ENCODE measurements at regions not wholly inside any gene's neighbourhood (a gene's known extent, or its start where the extent isn't known, plus 50 kb on each side); places are given as distances from the start of the nearest gene placed in this dataset.
"Not testable (repeated sequence)": the region's sequence is repeated elsewhere in the genome, so short reads cannot be mapped to it uniquely, and the experiment has no call there.

GRCh38 chr7:51827631-51828030, 511.0 kb upstream of the COBL start:
- no peak overlapping the region for H3K27ac Mint-ChIP-seq
- no peaks in the 10 kb centered on the region for H3K4me1 Mint-ChIP-seq
- no peaks in the 10 kb centered on the region for H3K36me3 Mint-ChIP-seq (ENCODE audit: low read depth)
- DNase-seq, result no peak
- no peak for ATAC-seq
- H3K4me3 Mint-ChIP-seq, result no peak overlapping the region
- H3K9me3 Mint-ChIP-seq, result peaks cover 23% of the 10 kb centered on the region
- no peaks in the 10 kb centered on the region for H3K27me3 Mint-ChIP-seq

DNA sequence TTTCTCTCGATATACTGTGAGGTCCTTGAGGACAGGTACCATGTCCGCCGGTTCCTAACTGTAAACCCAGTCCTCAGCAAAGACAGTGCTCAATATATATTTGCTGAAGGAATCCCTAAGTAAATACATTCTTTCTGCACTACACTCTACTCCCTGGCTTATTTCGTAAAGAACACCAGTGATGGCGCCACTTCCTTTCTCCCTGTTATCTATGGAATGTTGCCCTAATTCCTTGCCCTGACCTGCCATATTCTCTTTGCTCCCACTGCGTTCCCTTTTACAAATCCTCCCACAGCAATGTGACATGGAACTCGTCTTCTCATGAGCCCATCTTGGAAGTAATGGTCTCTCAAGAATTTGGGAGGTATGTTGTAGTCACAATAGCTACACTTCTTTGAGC, 507.4 kb upstream of the COBL start:
- Mint-ChIP-seq H3K9me3 (peaks cover 14% of the 10 kb centered on the region), H3K27ac (no peak overlapping the region), H3K36me3 (ENCODE audit: low read depth) (no peaks in the 10 kb centered on the region), H3K4me1 (no peaks in the 10 kb centered on the region), H3K27me3 (no peaks in the 10 kb centered on the region), H3K4me3 (no peak overlapping the region)
- no peak for ATAC-seq
- DNase-seq, result no peak

DNA sequence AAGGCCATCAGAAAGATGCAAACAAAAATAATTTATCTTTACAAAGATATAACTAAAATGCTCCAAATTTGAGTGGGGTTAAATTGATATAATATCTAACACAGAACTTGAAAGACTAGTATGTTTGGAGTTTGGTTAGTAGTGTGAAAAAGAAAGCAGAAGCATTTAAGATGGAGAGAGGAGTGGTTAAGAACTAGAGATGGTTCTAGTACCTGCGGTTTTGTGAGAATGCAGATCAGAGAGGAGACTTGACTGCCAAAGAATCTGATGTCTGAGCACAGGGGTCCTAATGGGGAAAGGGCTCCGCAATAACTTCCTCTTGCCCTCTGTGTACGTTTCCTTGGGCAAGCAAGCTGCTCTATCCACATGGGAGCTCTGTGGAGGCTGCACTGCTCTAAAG, 506.8 kb upstream of the COBL start:
- Mint-ChIP-seq H3K4me3 (no peak overlapping the region), H3K9me3 (peaks cover 9% of the 10 kb centered on the region), H3K36me3 (ENCODE audit: low read depth) (no peaks in the 10 kb centered on the region), H3K27me3 (no peaks in the 10 kb centered on the region), H3K4me1 (no peaks in the 10 kb centered on the region), H3K27ac (no peak overlapping the region)
- ATAC-seq, result no peak
- DNase-seq, result no peak

- Mint-ChIP-seq H3K36me3 (ENCODE audit: low read depth) (no peaks in the 10 kb centered on the region), H3K4me1 (no peaks in the 10 kb centered on the region), H3K4me3 (no peak overlapping the region), H3K9me3 (peaks cover 5% of the 10 kb centered on the region), H3K27me3 (no peaks in the 10 kb centered on the region), H3K27ac (no peak overlapping the region)
- ATAC-seq (no peak), DNase-seq (no peak)
These were observed 501.2 kb upstream of the COBL start for GRCh38 chr7:51817694-51818225.

GRCh38 chr7:51805783-51806431, 489.3 kb upstream of the COBL start:
- ATAC-seq; H3K4me3 Mint-ChIP-seq; H3K36me3 Mint-ChIP-seq (ENCODE audit: low read depth); DNase-seq; H3K27me3 Mint-ChIP-seq; H3K4me1 Mint-ChIP-seq; H3K27ac Mint-ChIP-seq: not testable (repeated sequence)
- peaks cover 21% of the 10 kb centered on the region for H3K9me3 Mint-ChIP-seq

- Mint-ChIP-seq H3K27ac (no peak overlapping the region), H3K4me1 (no peaks in the 10 kb centered on the region), H3K27me3 (no peaks in the 10 kb centered on the region), H3K4me3 (no peak overlapping the region), H3K9me3 (peaks cover 14% of the 10 kb centered on the region), H3K36me3 (ENCODE audit: low read depth) (no peaks in the 10 kb centered on the region)
- ATAC-seq (no peak), DNase-seq (no peak)
These were observed 486.1 kb upstream of the COBL start for GRCh38 chr7:51802718-51803117.

DNA sequence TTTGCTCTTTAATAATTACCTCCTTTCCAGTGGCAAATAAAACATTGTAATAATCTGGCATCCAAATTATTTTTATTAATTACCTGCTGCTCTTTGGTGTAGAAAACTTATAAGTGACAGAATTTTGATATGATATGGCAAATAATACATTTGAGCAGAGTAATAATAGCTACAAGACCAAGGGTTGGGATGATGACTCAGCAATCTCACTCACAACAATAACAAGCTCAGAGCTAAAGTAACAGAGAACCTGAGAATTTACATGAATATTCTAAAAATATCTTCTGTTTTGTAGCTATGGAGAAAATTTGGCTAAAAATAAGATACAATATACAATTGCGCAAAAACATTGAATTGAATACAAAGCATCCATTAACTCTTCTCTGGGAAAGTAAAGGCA, 480.8 kb upstream of the COBL start:
- peaks cover 3% of the 10 kb centered on the region for H3K9me3 Mint-ChIP-seq
- H3K4me1 Mint-ChIP-seq, result no peaks in the 10 kb centered on the region
- no peaks in the 10 kb centered on the region for H3K27me3 Mint-ChIP-seq
- ATAC-seq, result no peak
- H3K36me3 Mint-ChIP-seq (ENCODE audit: low read depth), result no peaks in the 10 kb centered on the region
- H3K27ac Mint-ChIP-seq, result no peak overlapping the region
- no peak overlapping the region for H3K4me3 Mint-ChIP-seq
- no peak for DNase-seq

DNA sequence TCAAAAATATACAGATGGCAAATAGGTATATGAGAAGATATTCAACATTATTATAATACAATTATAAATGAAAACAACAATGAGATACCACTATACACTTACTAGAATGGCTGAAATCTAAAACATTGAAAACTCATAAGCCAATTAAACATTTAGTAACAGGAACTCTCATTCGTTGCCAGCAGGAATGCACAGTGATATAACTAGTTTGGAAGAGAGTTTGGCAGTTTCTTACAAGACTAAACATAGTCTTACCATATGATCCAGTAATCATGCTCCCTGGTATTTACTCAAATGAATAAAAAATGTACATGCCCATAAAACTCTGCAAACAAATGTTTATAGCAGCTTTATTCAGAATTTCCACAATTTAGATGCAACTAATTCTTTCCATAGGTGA, 476.2 kb upstream of the COBL start:
- ATAC-seq (no peak), DNase-seq (no peak)
- no peaks in the 10 kb centered on the region for H3K27me3 Mint-ChIP-seq
- H3K36me3 Mint-ChIP-seq (ENCODE audit: low read depth), result no peaks in the 10 kb centered on the region
- H3K4me3 Mint-ChIP-seq, result no peak overlapping the region
- H3K9me3 Mint-ChIP-seq, result peaks cover 3% of the 10 kb centered on the region
- no peaks in the 10 kb centered on the region for H3K4me1 Mint-ChIP-seq
- H3K27ac Mint-ChIP-seq, result no peak overlapping the region

DNA sequence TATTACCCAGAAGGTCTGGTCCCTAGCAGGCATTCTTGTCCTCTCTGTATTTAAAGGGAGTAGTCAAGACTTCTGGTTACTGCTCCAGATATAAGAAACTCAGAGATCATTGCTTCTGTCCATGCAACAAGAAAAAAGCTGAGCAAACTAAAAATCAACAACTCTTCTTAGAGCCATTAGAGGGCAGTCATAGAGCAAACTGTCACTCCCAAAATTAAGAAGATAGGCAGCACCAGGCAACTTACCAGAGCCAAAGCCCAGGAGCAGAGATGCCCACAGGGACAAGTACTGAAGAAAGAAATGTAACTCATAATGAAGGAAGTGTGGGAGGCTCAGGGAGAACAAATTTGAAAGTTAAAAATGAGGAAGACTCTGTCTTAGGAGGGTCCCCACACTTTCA, 472.9 kb upstream of the COBL start:
- Mint-ChIP-seq H3K27me3 (no peaks in the 10 kb centered on the region), H3K27ac (no peak overlapping the region), H3K4me1 (no peaks in the 10 kb centered on the region), H3K36me3 (ENCODE audit: low read depth) (no peaks in the 10 kb centered on the region), H3K9me3 (peaks cover 3% of the 10 kb centered on the region), H3K4me3 (no peak overlapping the region)
- ATAC-seq (no peak), DNase-seq (no peak)

DNA sequence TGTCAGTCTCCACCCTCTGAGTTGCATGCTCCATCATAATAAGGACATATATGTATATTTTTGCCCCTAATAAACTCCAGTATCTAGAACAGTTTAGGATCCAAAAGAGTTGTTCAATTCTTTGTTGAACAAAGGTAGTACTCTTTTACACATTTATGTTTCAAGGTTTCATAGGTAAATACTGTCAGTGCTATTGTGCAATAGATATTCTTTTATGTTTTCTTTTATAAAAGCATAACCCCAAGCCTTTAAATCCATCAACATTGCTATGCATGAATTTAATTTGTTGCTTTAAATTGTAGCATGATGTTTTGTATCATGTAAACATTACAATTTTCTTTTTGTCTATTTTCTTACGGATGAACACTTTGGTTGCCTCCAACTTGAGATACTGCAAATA, 469.7 kb upstream of the COBL start:
- Mint-ChIP-seq H3K36me3 (ENCODE audit: low read depth) (no peaks in the 10 kb centered on the region), H3K27ac (no peak overlapping the region), H3K27me3 (no peaks in the 10 kb centered on the region), H3K9me3 (peaks cover 3% of the 10 kb centered on the region), H3K4me3 (no peak overlapping the region), H3K4me1 (no peaks in the 10 kb centered on the region)
- no peak for ATAC-seq
- no peak for DNase-seq

DNA sequence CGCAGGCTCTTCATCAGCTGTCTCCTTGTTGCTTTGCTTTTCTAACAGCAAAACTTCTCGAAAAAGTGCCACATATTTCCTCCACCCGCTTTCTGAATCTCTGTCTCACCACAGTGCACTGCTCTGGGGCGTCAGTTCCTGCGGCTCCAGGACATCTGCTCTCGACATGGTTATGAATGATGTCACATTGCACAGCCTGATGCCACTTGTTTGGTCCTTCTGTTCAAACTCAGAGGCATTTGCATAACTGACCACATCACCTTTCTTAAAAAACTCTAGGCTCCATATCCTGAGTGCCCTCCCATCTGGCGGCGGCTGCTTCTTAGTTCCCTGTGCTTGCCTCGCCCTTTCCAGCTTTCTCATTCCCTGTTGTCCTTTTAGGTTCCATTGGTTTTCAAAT, 469.3 kb upstream of the COBL start:
- peaks cover 3% of the 10 kb centered on the region for H3K9me3 Mint-ChIP-seq
- no peaks in the 10 kb centered on the region for H3K4me1 Mint-ChIP-seq
- ATAC-seq (no peak), DNase-seq (no peak)
- no peak overlapping the region for H3K4me3 Mint-ChIP-seq
- H3K36me3 Mint-ChIP-seq (ENCODE audit: low read depth), result no peaks in the 10 kb centered on the region
- H3K27ac Mint-ChIP-seq, result no peak overlapping the region
- no peaks in the 10 kb centered on the region for H3K27me3 Mint-ChIP-seq

DNA sequence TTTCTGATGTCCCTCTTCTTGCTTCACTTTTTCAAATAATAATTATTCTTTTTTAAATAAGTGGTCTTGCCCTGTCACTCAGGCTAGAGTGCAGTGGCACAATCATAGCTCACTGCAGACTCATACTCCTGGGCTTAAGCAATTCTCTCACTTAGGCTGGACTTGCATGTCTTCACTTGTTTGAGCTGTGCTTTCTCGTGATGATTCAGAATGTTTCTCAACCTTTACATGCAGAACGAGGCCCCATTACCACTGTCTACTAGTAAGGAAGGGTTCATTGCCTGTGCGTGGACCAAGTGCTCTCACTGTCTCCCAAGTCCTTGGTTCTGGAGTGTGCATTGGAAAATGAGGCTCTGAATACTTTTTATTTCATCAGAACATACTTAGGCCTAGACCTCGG, 468.6 kb upstream of the COBL start:
- peaks cover 3% of the 10 kb centered on the region for H3K9me3 Mint-ChIP-seq
- H3K27ac Mint-ChIP-seq, result no peak overlapping the region
- no peak for DNase-seq
- no peaks in the 10 kb centered on the region for H3K36me3 Mint-ChIP-seq (ENCODE audit: low read depth)
- H3K27me3 Mint-ChIP-seq, result no peaks in the 10 kb centered on the region
- H3K4me1 Mint-ChIP-seq, result no peaks in the 10 kb centered on the region
- no peak overlapping the region for H3K4me3 Mint-ChIP-seq
- ATAC-seq, result no peak

- Mint-ChIP-seq H3K4me1 (no peaks in the 10 kb centered on the region), H3K4me3 (no peak overlapping the region), H3K27me3 (no peaks in the 10 kb centered on the region), H3K9me3 (peaks cover 3% of the 10 kb centered on the region), H3K36me3 (ENCODE audit: low read depth) (no peaks in the 10 kb centered on the region), H3K27ac (no peak overlapping the region)
- ATAC-seq (no peak), DNase-seq (no peak)
These were observed 466.6 kb upstream of the COBL start for GRCh38 chr7:51783241-51783640.

- Mint-ChIP-seq H3K27ac (no peak overlapping the region), H3K9me3 (no peaks in the 10 kb centered on the region), H3K36me3 (ENCODE audit: low read depth) (no peaks in the 10 kb centered on the region), H3K27me3 (no peaks in the 10 kb centered on the region), H3K4me1 (no peaks in the 10 kb centered on the region), H3K4me3 (no peak overlapping the region)
- no peak for ATAC-seq
- no peak for DNase-seq
These were observed 461.5 kb upstream of the COBL start for GRCh38 chr7:51778121-51778520.

GRCh38 chr7:51774178-51774577, 457.6 kb upstream of the COBL start:
- ATAC-seq, result no peak
- H3K27me3 Mint-ChIP-seq, result no peaks in the 10 kb centered on the region
- H3K27ac Mint-ChIP-seq, result no peak overlapping the region
- H3K4me1 Mint-ChIP-seq, result no peaks in the 10 kb centered on the region
- no peak overlapping the region for H3K4me3 Mint-ChIP-seq
- DNase-seq, result no peak
- H3K36me3 Mint-ChIP-seq (ENCODE audit: low read depth), result no peaks in the 10 kb centered on the region
- no peaks in the 10 kb centered on the region for H3K9me3 Mint-ChIP-seq

GRCh38 chr7:51772190-51772589, 455.6 kb upstream of the COBL start:
- H3K4me3 Mint-ChIP-seq, result no peak overlapping the region
- H3K27ac Mint-ChIP-seq, result no peak overlapping the region
- no peaks in the 10 kb centered on the region for H3K36me3 Mint-ChIP-seq (ENCODE audit: low read depth)
- no peaks in the 10 kb centered on the region for H3K27me3 Mint-ChIP-seq
- no peak for DNase-seq
- H3K9me3 Mint-ChIP-seq, result no peaks in the 10 kb centered on the region
- no peak for ATAC-seq
- H3K4me1 Mint-ChIP-seq, result no peaks in the 10 kb centered on the region
